Astrocyte of the hippocampus (primary cell): ENCODE measurements at regions not wholly inside any gene's neighbourhood (a gene's known extent, or its start where the extent isn't known, plus 50 kb on each side); places are given as distances from the start of the nearest gene placed in this dataset.
"Not testable (repeated sequence)": the region's sequence is repeated elsewhere in the genome, so short reads cannot be mapped to it uniquely, and the experiment has no call there.

Source experiments
- DNase-seq: peaks from one replicate; pipeline ENCODE4 v3.0.0; 2011; ENCODE audit warnings: low read depth, low spot score

DNA sequence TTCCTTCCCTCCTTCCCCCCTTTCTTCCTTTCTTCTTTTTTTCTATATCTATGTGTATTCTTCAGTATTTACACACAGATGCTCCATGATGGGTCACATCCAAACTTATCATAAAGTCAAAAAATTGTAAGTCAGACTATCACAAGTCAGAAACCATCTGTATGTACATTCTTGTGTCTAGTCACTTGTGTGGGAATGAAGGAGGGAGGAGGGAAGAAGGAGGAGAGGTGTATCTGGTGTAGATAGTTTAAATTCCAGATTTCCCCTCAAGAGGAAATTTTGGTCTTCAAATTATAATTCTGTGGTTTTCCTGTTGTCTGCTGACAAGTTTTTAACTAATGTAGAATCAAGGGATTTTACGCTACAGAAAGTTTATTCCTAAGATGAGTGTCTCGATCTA, 287.2 kb downstream of the ETV1 start:
- peak; percentile 43 for DNase-seq

DNA sequence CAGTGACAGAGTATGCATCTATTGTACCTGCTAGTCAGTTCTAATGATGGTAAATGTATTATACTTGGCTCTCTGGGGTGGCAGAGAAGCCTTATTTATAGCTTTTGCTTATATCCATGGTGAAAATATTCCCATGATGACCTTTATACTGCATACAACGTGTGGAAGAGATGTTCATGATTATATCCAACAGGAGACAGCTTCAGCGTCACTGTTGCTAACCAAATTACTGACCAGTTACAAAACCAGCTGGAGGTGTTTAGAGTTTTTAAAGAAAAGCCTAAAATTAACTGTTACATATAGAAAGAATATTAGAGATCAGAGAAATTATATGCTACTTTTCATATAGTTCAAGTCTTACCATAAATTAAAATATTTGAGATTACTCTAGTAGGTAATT, 280.8 kb downstream of the ETV1 start:
- no peak for DNase-seq

DNA sequence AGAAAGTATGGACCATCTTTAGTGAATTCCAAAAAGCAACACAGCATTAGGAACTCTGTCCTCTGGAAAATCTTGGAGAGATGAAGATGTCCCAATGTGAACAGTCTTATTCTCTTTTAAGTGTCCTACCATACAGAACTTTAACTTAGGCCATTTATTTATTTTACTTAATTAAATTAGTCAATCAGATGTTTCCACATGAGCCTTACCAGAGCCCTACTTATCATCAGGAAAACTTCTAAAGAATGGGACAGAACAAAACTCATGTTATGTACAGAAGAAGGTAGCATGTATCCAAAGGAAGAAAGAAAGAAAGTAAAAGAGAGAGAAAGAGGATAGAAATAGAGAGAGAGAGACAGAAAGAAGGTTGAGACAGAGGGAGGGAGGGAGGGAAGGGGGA, 276.4 kb downstream of the ETV1 start:
- DNase-seq = no peak

- no peak for DNase-seq
Observed at GRCh38 chr7:13715534-13715933, 273.9 kb downstream of the ETV1 start.

DNA sequence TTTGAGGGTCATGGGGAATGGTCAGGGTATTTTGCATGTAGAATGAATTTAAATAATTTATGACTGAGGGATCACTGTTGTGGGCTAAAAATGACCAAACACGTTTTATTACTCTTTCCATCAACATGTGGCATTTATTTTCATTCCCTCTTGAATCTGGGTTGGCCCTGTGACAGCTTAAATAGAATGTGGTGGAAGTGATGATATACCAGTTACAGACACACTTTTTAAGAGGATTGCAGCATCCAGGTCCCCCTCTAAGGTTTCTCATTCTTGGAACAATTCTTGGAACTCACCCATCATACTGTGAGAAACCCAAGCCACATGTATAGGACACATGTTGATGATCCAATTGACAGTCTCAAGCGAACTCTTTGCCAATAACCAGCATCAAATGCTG, 272.4 kb downstream of the ETV1 start:
- no peak for DNase-seq

DNA sequence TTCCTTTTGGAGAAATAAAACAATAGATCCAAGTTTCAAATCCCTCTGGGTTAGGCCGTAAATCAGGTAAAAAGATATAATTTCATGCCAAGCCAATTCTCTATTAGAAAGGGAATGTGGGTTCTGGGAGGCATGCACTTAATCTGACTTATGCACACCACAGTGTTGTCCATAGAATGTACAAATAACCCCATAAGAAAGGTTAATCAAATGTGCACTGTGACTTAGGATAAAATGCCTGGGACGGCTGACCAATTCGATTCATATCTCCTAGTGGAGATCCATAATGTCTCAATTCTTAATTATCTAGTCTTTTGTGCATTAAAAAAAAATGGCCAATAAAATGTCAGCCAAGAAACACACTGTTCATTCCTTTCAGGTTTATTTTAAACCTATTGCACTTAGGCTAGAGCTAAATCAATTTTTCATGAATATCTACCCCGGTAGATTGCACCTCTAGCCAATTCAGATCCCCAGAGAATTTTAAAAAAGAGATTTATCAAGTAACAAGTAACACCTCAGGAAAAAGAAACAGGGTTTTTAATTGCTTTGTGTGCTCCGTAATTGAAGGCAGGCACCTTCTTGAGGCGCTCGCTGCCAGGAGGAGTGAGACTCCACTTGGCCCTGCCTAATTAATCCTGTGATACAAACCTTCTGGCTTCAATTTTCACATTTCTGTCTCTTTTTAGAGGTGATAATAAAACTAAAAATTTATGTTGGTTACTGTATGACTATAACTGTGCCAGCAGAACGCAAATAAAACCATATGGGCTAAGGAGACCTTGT, 265.1 kb downstream of the ETV1 start:
- no peak for DNase-seq

DNA sequence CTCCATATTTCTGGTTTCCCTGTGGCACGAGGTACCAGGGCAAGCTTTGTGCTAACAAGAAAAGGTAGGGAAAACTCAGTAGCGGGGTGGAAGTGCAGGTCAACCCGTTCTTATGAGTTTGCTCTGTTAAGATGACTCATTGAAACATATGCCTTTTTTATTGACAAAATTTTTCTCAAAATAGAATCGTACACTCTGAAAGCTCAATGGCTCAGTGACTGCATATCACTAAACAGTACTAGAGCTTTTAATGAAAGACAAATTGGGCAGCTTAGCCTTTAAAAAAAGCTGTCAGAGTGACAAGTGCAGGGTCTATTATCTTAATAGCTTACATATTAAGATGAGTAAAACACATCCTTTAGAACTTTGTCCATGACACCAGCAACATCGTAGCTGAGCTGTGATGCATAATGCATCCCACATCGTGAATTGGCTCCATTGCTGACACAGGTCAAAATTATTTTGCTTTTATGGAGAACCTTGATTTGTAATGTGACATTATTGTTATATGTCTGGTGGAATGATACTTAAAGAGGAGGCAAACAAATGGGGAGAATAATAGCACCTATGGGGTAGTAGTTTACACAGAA, 264.4 kb downstream of the ETV1 start:
- no peak for DNase-seq

DNA sequence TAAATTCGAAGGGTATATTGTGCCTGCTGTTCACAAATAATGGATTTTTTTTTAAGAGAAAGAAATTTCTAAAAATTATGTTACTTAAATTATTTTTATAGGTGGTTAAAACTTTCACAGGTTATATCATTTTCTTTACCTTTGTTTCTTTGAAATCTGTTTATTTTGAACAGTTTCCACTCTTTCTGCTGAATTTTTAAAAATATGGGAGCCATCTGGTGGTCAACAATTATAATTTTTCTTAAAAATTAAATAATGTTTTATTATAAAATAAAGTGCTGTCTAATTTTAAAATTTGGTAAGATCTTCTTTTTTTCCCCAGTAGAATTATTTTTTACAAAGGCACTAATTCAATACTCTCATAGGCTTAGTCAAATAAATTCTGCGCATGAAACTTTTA, 263.9 kb downstream of the ETV1 start:
- no peak for DNase-seq

- peak; percentile 17 for DNase-seq
Observed at GRCh38 chr7:13727279-13727678, 262.2 kb downstream of the ETV1 start.

DNA sequence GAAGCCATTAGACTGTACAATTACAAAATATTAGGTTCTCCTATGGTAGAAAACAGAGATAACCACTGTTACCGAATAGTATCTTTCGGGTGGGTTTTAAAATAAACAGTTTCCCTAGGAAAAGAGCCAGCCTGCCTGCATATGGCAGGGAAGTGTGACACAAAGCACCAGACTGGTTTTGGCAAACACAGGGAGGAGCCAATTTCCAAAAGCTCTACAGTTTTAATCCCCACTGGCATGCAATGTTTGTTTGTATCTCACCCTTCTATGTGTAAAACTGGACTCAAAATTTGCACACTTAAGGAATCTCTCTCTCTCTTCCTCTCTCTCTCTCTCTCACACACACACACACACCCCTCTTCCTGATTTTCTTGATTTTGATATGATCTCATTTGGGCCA, 261.7 kb downstream of the ETV1 start:
- DNase-seq = no peak

GRCh38 chr7:13728430-13728829, 261.0 kb downstream of the ETV1 start:
- DNase-seq = not testable (repeated sequence)

GRCh38 chr7:13731643-13732042, 257.8 kb downstream of the ETV1 start:
- DNase-seq = peak; percentile 24

GRCh38 chr7:13737563-13737962, 251.9 kb downstream of the ETV1 start:
- no peak for DNase-seq

DNA sequence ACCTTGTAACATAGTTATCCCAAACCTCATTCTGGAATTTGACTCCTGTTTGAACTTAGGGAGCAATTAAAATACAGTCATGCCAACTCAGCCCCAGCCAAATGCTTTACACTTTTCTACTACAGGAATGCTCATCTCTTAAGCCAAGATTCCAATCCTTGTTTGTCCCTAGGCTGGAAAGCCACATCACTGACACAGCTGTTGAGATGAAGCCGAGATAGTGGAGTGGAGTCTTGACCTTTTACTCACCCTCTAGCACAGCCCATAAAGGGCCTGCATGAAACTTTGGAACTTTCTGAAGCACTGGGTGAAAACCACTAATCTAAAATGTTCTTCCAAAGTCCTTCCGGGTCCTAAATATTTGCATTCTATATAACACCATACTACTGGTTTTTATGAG, 247.3 kb downstream of the ETV1 start:
- peak; percentile 94 for DNase-seq

GRCh38 chr7:13742811-13743210, 246.7 kb downstream of the ETV1 start:
- DNase-seq = peak; percentile 84

DNA sequence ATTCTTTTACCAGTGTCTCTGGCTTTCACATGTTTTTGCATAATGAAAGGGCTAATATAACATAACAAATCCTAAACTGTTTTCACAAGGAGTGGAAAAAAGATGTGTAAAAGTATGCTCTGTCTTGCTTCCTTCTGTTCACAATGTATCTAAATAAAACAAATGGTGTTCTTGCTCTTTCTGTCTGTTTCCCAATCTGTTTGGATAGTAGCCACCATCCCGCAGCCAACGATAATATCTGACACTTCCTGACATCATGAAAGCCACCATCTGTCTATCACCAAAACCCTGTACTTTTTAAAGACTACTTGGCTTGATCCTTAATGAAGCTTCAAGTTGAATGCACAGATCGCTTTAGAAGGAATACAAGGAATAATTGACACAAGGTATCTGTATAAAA, 246.2 kb downstream of the ETV1 start:
- peak; percentile 60 for DNase-seq

GRCh38 chr7:13745530-13745929, 243.9 kb downstream of the ETV1 start:
- DNase-seq = no peak

- DNase-seq = no peak
Observed at GRCh38 chr7:13748998-13749397, 240.5 kb downstream of the ETV1 start.

DNA sequence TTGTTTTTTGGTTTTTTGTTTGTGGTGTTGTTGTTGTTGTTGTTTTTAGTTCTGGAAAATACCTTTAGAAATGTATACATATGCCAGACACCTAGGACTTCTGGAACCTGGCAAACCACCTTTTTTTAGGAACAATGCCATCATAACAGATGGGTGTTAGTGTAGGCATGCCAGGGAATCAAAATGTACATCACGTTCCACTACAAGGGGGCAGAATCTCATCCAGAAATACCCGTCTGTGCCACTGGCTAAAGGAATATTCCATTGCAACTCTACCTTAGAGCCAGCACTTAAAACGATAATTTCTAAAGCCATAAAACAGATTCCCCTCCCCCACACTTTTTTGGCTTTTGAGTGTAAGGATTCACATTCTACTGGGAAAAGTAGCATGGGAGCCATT, 239.8 kb downstream of the ETV1 start:
- no peak for DNase-seq

GRCh38 chr7:13751766-13752165, 237.7 kb downstream of the ETV1 start:
- DNase-seq = no peak

DNA sequence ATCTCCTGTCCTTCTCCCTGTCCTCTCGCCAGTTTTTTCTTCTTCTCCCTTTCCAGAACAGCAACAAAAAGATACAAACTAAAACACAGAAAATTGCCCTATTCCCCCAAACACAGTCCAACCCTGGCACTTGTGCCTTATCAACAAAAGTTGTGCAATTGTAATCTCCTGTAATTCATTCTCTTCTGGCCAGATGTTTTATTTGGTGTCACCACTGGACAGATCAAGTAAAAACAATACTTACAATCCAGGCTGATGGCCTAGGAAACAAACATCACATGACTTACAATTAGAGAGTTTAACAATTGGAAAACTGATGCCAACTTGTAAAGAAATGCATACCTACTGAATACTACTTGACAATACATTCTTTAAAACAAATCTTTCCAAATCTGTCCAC, 231.6 kb downstream of the ETV1 start:
- no peak for DNase-seq

GRCh38 chr7:13765853-13766252, 223.6 kb downstream of the ETV1 start:
- not testable (repeated sequence) for DNase-seq

DNA sequence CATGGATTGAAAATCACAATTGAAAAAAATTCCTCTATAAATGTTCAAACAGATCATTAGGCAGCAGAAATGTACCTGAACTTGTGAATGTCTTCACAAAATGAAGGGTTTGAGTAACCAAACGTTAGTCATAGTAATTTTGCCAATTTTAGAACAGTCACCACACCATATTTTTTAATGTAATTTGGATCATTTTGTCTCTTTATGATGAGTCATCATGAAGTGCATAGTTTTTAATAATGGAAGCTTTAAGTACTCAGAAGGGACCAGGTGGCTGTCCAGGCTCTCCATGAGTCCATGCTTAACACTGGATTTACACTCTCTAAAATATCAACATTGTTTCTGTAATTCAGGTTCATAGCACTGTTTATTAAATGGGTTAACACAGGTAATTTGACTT, 219.2 kb downstream of the ETV1 start:
- no peak for DNase-seq

GRCh38 chr7:13774976-13775375, 214.5 kb downstream of the ETV1 start:
- DNase-seq = no peak
